H1 (cell line): ENCODE measurements at regions not wholly inside any gene's neighbourhood (a gene's known extent, or its start where the extent isn't known, plus 50 kb on each side); places are given as distances from the start of the nearest gene placed in this dataset.

ENCODE experiments used
- CEBPB ChIP-seq: IDR thresholded peaks from 2 replicates; pipeline ENCODE4 v1.6.1; 2012; ENCODE audit warnings: low read depth, low read length
- CHD7 ChIP-seq: fragments of 300-600 bp; sonication (generic); IDR thresholded peaks from 2 replicates; pipeline ENCODE4 v1.7.1; 2012; ENCODE audit warnings: low read length, moderate library complexity, mild to moderate bottlenecking, inconsistent platforms; ENCODE audit not compliant: insufficient replicate concordance
- CTBP2 ChIP-seq: IDR thresholded peaks from 2 replicates; pipeline ENCODE4 v1.7.0; 2011; ENCODE audit warnings: borderline replicate concordance, mild to moderate bottlenecking, moderate library complexity, mixed read lengths, low read length; ENCODE audit not compliant: insufficient read depth, insufficient read length
- RNF2 ChIP-seq: fragments of 200-900, 300-1000 bp; sonication (generic); IDR thresholded peaks from 2 replicates; pipeline ENCODE4 v1.7.1; 2016; ENCODE audit warnings: borderline replicate concordance, low read depth, mild to moderate bottlenecking, antibody characterized with exemption, low read length; ENCODE audit not compliant: poor library complexity, severe bottlenecking; ENCODE audit errors: missing control alignments
- SIX5 ChIP-seq: IDR thresholded peaks from 2 replicates; pipeline ENCODE4 v1.6.1; 2011; ENCODE audit warnings: mild to moderate bottlenecking, low read depth, low read length
- TF ChIP-seq, protein P1 (sequence below): IDR thresholded peaks from 2 replicates; pipeline ENCODE4 v1.6.1; 2012; ENCODE audit warnings: low read length, inconsistent platforms

DNA sequence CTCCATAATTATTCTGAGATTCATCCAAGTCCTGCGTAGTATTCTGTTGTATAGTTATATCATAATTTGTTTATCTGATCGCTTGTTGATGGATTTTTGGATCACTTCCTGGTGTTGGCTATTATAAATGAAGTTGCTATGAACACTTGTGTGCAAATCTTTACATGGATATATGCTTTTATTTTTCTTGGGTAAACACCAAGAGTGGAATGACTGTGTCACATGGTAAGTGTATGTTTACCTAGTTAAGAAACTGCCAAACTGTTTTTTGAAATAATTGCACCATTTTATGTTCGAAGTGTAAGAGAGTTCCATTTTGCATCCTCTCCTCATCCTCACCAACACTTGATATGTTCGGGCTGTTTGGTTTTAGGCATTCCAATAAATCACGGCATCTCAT, 360.4 kb upstream of the FRG2C start (continued):
- TF ChIP-seq CHD7 (no peak), CEBPB (no peak), CTBP2 (no peak), SIX5 (no peak), RNF2 (no peak)
- TF ChIP-seq, protein P1, sequence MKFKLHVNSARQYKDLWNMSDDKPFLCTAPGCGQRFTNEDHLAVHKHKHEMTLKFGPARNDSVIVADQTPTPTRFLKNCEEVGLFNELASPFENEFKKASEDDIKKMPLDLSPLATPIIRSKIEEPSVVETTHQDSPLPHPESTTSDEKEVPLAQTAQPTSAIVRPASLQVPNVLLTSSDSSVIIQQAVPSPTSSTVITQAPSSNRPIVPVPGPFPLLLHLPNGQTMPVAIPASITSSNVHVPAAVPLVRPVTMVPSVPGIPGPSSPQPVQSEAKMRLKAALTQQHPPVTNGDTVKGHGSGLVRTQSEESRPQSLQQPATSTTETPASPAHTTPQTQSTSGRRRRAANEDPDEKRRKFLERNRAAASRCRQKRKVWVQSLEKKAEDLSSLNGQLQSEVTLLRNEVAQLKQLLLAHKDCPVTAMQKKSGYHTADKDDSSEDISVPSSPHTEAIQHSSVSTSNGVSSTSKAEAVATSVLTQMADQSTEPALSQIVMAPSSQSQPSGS, result no peak
